Upper lobe of right lung (tissue), 1 donor: ENCODE measurements at regions not wholly inside any gene's neighbourhood (a gene's known extent, or its start where the extent isn't known, plus 50 kb on each side); places are given as distances from the start of the nearest gene placed in this dataset.

ENCODE experiments used
- ATAC-seq: fragments of 200-7000 bp; cut with Tn5 transposase; one replicate; pipeline ENCODE4 v1.9.1; 2020; ENCODE audit warnings: mild to moderate bottlenecking, moderate library complexity
- DNase-seq: peaks from one replicate; pipeline ENCODE4 v3.0.0-alpha.2; 2020
- H3K27ac ChIP-seq: fragments of 200-600 bp; one replicate; pipeline ENCODE4 v1.8.0; 2022
- H3K27me3 ChIP-seq: fragments of 200-600 bp; one replicate; pipeline ENCODE4 v1.8.0; 2022; ENCODE audit warnings: mild to moderate bottlenecking
- H3K36me3 ChIP-seq: fragments of 200-600 bp; one replicate; pipeline ENCODE4 v1.8.0; 2022
- H3K4me1 ChIP-seq: fragments of 200-600 bp; one replicate; pipeline ENCODE4 v1.8.0; 2022
- H3K4me3 ChIP-seq: fragments of 200-600 bp; one replicate; pipeline ENCODE4 v1.8.0; 2022; ENCODE audit warnings: mild to moderate bottlenecking
- H3K9me3 ChIP-seq: fragments of 200-600 bp; one replicate; pipeline ENCODE4 v1.8.0; 2022
- CTCF ChIP-seq: fragments of 200-600 bp; IDR thresholded peaks from one replicate; pipeline ENCODE4 v1.8.0; 2022; ENCODE audit warnings: antibody characterized with exemption
- intact Hi-C: fragments of 100-400 bp; cut with DNase I; formaldehyde crosslinking; loops from one replicate; pipeline ENCODE4 v1.11.0; 2022
- donor health status: DM: no; HTN: yes; CAD: no; lungs with severe emphysema.

GRCh38 chr1:194150242-194150641 is 963.8 kb upstream of the B3GALT2 start:
- Histone ChIP-seq H3K27me3 (no peaks in the 10 kb centered on the region), H3K4me1 (no peaks in the 10 kb centered on the region), H3K27ac (no peak overlapping the region), H3K9me3 (no peaks in the 10 kb centered on the region), H3K4me3 (no peak overlapping the region), H3K36me3 (no peaks in the 10 kb centered on the region)
- intact Hi-C loops, result no loop called here
- no peak for TF ChIP-seq CTCF
- no peak for ATAC-seq
- DNase-seq, result no peak

GRCh38 chr1:194133152-194133551 is 946.7 kb upstream of the B3GALT2 start:
- Histone ChIP-seq H3K9me3 (no peaks in the 10 kb centered on the region), H3K36me3 (no peaks in the 10 kb centered on the region)
- ATAC-seq, result no peak

GRCh38 chr1:194118086-194118485 is 931.7 kb upstream of the B3GALT2 start:
- H3K4me1 ChIP-seq, result no peaks in the 10 kb centered on the region
- H3K27me3 ChIP-seq, result no peaks in the 10 kb centered on the region
- ATAC-seq (no peak), DNase-seq (no peak)
- no peaks in the 10 kb centered on the region for H3K36me3 ChIP-seq
- H3K9me3 ChIP-seq, result no peaks in the 10 kb centered on the region
- no peak for TF ChIP-seq CTCF
- intact Hi-C loops, result no loop called here
- no peak overlapping the region for H3K4me3 ChIP-seq
- H3K27ac ChIP-seq, result no peak overlapping the region

More at GRCh38 chr1:194133152-194133551, 946.7 kb upstream of the B3GALT2 start:
- no peaks in the 10 kb centered on the region for H3K4me1 ChIP-seq
- H3K27ac ChIP-seq, result no peak overlapping the region
- no peak for DNase-seq
- no peaks in the 10 kb centered on the region for H3K27me3 ChIP-seq
- no peak for TF ChIP-seq CTCF
- intact Hi-C loops, result no loop called here
- H3K4me3 ChIP-seq, result no peak overlapping the region

DNA sequence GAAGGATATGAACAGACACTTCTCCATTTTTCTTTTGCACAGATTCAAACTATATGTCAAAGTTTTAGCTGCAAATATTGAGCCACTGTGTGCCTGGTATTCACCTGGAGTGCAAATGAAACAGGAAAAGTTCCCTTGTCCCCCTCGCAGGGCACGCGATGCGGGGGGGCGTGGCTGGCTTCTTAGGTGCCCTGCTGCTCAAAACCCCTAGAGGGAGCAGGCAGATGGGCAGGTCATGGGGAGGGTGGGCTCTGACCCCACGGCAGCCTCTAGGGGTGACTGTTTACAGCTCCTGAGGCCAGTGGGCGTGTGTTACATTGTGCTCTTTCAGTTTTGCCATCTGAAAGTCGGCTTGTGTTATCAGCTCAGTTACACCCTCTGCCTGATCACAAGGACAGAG is 931.2 kb upstream of the B3GALT2 start:
- no peak for DNase-seq
- Histone ChIP-seq H3K36me3 (no peaks in the 10 kb centered on the region), H3K4me1 (no peaks in the 10 kb centered on the region), H3K27ac (no peak overlapping the region), H3K4me3 (no peak overlapping the region), H3K9me3 (no peaks in the 10 kb centered on the region), H3K27me3 (no peaks in the 10 kb centered on the region)
- ATAC-seq, result peak; percentile 19
- intact Hi-C loops, result no loop called here
- no peak for TF ChIP-seq CTCF

DNA sequence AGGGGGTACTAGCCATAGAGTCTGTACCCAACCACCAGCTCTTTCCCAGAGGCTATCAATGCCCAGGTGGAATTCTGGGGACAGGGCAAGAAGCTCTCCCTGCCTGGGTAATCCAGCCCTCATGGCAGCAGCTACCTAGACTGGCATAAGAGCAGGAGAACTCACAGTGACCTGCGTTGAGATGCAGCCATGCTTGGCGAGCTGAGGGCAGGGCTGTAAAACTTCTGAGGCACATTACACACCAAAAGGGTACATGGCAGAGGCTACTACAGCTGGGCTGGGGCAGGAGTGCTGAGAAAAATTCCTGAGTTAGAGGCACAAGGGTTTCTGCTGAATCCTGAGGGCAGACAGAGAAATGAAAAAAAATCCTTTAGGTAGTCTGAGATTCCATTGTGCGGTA is 927.9 kb upstream of the B3GALT2 start:
- Histone ChIP-seq H3K9me3 (no peaks in the 10 kb centered on the region), H3K4me1 (no peaks in the 10 kb centered on the region), H3K36me3 (no peaks in the 10 kb centered on the region), H3K27ac (no peak overlapping the region), H3K4me3 (no peak overlapping the region), H3K27me3 (no peaks in the 10 kb centered on the region)
- intact Hi-C loops, result no loop called here
- no peak for DNase-seq
- TF ChIP-seq CTCF, result no peak
- ATAC-seq, result no peak

- Histone ChIP-seq H3K4me1 (no peaks in the 10 kb centered on the region), H3K9me3 (no peaks in the 10 kb centered on the region), H3K4me3 (no peak overlapping the region), H3K36me3 (no peaks in the 10 kb centered on the region), H3K27ac (no peak overlapping the region), H3K27me3 (no peaks in the 10 kb centered on the region)
- DNase-seq (no peak), ATAC-seq (no peak)
- intact Hi-C loops, result no loop called here
- TF ChIP-seq CTCF, result no peak
Observed at GRCh38 chr1:194105381-194105780, 919.0 kb upstream of the B3GALT2 start.
